HEK293 (cell line): ENCODE measurements at regions not wholly inside any gene's neighbourhood (a gene's known extent, or its start where the extent isn't known, plus 50 kb on each side); places are given as distances from the start of the nearest gene placed in this dataset.
A peak's percentile ranks its signal among the peaks of the same experiment; 100 is the strongest.

Source experiments
- CTCF ChIA-PET: fragments of 350-600 bp; formaldehyde crosslinking; extraction: SDS; loops from one replicate; lab custom pipeline; 2021; ENCODE audit warnings: antibody characterized with exemption; lab: Yijun Ruan, JAX
- POLR2A ChIA-PET: fragments of 300-600 bp; formaldehyde crosslinking; extraction: SDS; loops from one replicate; lab custom pipeline; 2020; ENCODE audit warnings: antibody characterized with exemption, inconsistent platforms; lab: Yijun Ruan, JAX
- H3K27ac ChIP-seq: fragments of 200-500 bp; sonication (Bioruptor generic); 2 replicates; pipeline ENCODE4 v1.5.1; 2014; ENCODE audit warnings: low read depth, low read length, control low read depth, inconsistent platforms; ENCODE audit errors: extremely low read depth
- H3K36me3 ChIP-seq, 2 experiments: fragments of 200-500 bp in 1 of 2; sonication (Bioruptor generic) in 1 of 2; 1 replicate in 1 of 2; 2 replicates in 1 of 2; pipeline ENCODE4 v1.5.1; 2014 to 2017; ENCODE audit warnings: inconsistent platforms in 2 of 2, low read length in 2 of 2; ENCODE audit not compliant: control insufficient read depth in 2 of 2, insufficient read depth in 1 of 2
- H3K4me1 ChIP-seq: fragments of 200-500 bp; sonication (Bioruptor generic); 2 replicates; pipeline ENCODE4 v1.5.1; 2014; ENCODE audit warnings: mild to moderate bottlenecking, low read length, inconsistent platforms; ENCODE audit not compliant: control insufficient read depth, insufficient read depth
- H3K4me3 ChIP-seq: 2 replicates; pipeline ENCODE4 v1.5.1; 2011; ENCODE audit warnings: low read depth, mild to moderate bottlenecking, control low read depth, low read length, moderate library complexity
- H3K9me3 ChIP-seq: fragments of 200-500 bp; sonication (Bioruptor generic); 2 replicates; pipeline ENCODE4 v1.5.1; 2014; ENCODE audit warnings: low read depth, low read length, inconsistent platforms; ENCODE audit not compliant: control insufficient read depth, insufficient read depth
- GLIS2 ChIP-seq: fragments of 450-650 bp; formaldehyde crosslinking; IDR thresholded peaks from 2 replicates; pipeline ENCODE4 v1.5.1; 2016; ENCODE audit warnings: missing biosample characterization, missing genetic modification characterization
- KLF7 ChIP-seq: fragments of 450-650 bp; formaldehyde crosslinking; IDR thresholded peaks from 2 replicates; pipeline ENCODE4 v1.5.1; 2016; ENCODE audit warnings: missing biosample characterization, missing genetic modification characterization, borderline replicate concordance
- ZFHX2 ChIP-seq: fragments of 450-650 bp; formaldehyde crosslinking; conservative IDR thresholded peaks from 2 replicates; pipeline ENCODE4 v1.5.1; 2016; ENCODE audit warnings: missing biosample characterization, missing genetic modification characterization
- ZIC2 ChIP-seq: fragments of 450-650 bp; formaldehyde crosslinking; IDR thresholded peaks from 2 replicates; pipeline ENCODE4 v1.5.1; 2016; ENCODE audit warnings: missing biosample characterization, missing genetic modification characterization
- ZNF140 ChIP-seq: fragments of 450-650 bp; formaldehyde crosslinking; IDR thresholded peaks from 2 replicates; pipeline ENCODE4 v1.5.1; 2016; ENCODE audit warnings: missing biosample characterization, missing genetic modification characterization
- ZNF223 ChIP-seq: fragments of 450-650 bp; formaldehyde crosslinking; IDR thresholded peaks from 2 replicates; pipeline ENCODE4 v1.5.1; 2016; ENCODE audit warnings: missing biosample characterization, missing genetic modification characterization
- ZNF48 ChIP-seq: fragments of 450-650 bp; formaldehyde crosslinking; IDR thresholded peaks from 2 replicates; pipeline ENCODE4 v1.5.1; 2016; ENCODE audit warnings: missing biosample characterization, missing genetic modification characterization
- ZNF548 ChIP-seq: fragments of 450-650 bp; formaldehyde crosslinking; IDR thresholded peaks from 2 replicates; pipeline ENCODE4 v1.5.1; 2016; ENCODE audit warnings: missing biosample characterization, missing genetic modification characterization
- ZNF658 ChIP-seq: fragments of 450-650 bp; formaldehyde crosslinking; IDR thresholded peaks from 2 replicates; pipeline ENCODE4; 2016; ENCODE audit warnings: missing biosample characterization, missing genetic modification characterization
- ZNF747 ChIP-seq: fragments of 450-650 bp; formaldehyde crosslinking; IDR thresholded peaks from 2 replicates; pipeline ENCODE4 v1.5.1; 2016; ENCODE audit warnings: missing biosample characterization, missing genetic modification characterization
- TF ChIP-seq, protein P1 (sequence below): fragments of 450-650 bp; formaldehyde crosslinking; IDR thresholded peaks from 2 replicates; pipeline ENCODE4 v1.5.1; 2016; ENCODE audit warnings: missing biosample characterization, missing genetic modification characterization, low read depth
- TF ChIP-seq, protein P2 (sequence below): fragments of 450-650 bp; formaldehyde crosslinking; IDR thresholded peaks from 2 replicates; pipeline ENCODE4 v1.5.1; 2016; ENCODE audit warnings: missing biosample characterization, missing genetic modification characterization, borderline replicate concordance
- TF ChIP-seq, protein P3 (sequence below): fragments of 450-650 bp; formaldehyde crosslinking; IDR thresholded peaks from 2 replicates; pipeline ENCODE4 v1.5.1; 2016; ENCODE audit warnings: missing biosample characterization, missing genetic modification characterization
- TF ChIP-seq, protein P4 (sequence below): fragments of 450-650 bp; formaldehyde crosslinking; IDR thresholded peaks from 2 replicates; pipeline ENCODE4 v1.5.1; 2017; ENCODE audit warnings: missing biosample characterization, missing genetic modification characterization

DNA sequence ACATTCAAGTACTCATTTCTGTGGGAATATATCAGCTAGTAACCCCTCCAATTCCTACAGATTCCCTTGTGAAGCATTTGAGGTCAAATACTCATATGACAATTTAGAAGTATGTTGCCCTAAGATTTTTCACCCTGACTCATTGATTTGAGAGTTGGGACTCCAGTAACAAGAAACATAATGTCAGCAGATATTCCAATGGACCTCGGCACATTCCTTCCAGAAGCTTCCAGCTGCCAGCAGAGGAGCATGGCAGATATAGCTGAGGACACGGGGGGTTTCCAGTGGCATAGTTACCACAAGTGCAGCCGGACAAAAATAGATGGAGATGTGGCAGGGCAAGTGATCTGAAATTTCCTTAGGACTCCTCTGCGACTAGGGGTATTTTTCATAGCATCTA is 101.9 kb upstream of the ARHGAP28 start:
- H3K9me3 ChIP-seq: no peaks in the 10 kb centered on the region; the same call in 1 of the 2 replicates
- no peaks in the 10 kb centered on the region for H3K36me3 ChIP-seq
- no peak overlapping the region for H3K27ac ChIP-seq
- ChIA-PET POLR2A (no interaction called here), CTCF (interaction anchor here (0.6 to 0.9 kb wide), 2 partner anchors 258 to 402 kb away, joined by 3 to 4 read pairs; no protein-coding TSS in a partner anchor)
- 0 out of 2 replicates have a peak, but pooled peaks cover 6% of the 10 kb centered on the region for H3K4me1 ChIP-seq
- TF ChIP-seq, protein P1, sequence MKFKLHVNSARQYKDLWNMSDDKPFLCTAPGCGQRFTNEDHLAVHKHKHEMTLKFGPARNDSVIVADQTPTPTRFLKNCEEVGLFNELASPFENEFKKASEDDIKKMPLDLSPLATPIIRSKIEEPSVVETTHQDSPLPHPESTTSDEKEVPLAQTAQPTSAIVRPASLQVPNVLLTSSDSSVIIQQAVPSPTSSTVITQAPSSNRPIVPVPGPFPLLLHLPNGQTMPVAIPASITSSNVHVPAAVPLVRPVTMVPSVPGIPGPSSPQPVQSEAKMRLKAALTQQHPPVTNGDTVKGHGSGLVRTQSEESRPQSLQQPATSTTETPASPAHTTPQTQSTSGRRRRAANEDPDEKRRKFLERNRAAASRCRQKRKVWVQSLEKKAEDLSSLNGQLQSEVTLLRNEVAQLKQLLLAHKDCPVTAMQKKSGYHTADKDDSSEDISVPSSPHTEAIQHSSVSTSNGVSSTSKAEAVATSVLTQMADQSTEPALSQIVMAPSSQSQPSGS: no peak
- TF ChIP-seq ZNF48 (tag by site-specific recombination): no peak
- no peak for TF ChIP-seq ZNF548
- TF ChIP-seq ZFHX2 (tag by site-specific recombination): no peak
- TF ChIP-seq KLF7: no peak
- TF ChIP-seq, protein P2, sequence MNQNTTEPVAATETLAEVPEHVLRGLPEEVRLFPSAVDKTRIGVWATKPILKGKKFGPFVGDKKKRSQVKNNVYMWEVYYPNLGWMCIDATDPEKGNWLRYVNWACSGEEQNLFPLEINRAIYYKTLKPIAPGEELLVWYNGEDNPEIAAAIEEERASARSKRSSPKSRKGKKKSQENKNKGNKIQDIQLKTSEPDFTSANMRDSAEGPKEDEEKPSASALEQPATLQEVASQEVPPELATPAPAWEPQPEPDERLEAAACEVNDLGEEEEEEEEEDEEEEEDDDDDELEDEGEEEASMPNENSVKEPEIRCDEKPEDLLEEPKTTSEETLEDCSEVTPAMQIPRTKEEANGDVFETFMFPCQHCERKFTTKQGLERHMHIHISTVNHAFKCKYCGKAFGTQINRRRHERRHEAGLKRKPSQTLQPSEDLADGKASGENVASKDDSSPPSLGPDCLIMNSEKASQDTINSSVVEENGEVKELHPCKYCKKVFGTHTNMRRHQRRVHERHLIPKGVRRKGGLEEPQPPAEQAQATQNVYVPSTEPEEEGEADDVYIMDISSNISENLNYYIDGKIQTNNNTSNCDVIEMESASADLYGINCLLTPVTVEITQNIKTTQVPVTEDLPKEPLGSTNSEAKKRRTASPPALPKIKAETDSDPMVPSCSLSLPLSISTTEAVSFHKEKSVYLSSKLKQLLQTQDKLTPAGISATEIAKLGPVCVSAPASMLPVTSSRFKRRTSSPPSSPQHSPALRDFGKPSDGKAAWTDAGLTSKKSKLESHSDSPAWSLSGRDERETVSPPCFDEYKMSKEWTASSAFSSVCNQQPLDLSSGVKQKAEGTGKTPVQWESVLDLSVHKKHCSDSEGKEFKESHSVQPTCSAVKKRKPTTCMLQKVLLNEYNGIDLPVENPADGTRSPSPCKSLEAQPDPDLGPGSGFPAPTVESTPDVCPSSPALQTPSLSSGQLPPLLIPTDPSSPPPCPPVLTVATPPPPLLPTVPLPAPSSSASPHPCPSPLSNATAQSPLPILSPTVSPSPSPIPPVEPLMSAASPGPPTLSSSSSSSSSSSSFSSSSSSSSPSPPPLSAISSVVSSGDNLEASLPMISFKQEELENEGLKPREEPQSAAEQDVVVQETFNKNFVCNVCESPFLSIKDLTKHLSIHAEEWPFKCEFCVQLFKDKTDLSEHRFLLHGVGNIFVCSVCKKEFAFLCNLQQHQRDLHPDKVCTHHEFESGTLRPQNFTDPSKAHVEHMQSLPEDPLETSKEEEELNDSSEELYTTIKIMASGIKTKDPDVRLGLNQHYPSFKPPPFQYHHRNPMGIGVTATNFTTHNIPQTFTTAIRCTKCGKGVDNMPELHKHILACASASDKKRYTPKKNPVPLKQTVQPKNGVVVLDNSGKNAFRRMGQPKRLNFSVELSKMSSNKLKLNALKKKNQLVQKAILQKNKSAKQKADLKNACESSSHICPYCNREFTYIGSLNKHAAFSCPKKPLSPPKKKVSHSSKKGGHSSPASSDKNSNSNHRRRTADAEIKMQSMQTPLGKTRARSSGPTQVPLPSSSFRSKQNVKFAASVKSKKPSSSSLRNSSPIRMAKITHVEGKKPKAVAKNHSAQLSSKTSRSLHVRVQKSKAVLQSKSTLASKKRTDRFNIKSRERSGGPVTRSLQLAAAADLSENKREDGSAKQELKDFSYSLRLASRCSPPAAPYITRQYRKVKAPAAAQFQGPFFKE (tag by site-specific recombination): no peak
- TF ChIP-seq, protein P3, sequence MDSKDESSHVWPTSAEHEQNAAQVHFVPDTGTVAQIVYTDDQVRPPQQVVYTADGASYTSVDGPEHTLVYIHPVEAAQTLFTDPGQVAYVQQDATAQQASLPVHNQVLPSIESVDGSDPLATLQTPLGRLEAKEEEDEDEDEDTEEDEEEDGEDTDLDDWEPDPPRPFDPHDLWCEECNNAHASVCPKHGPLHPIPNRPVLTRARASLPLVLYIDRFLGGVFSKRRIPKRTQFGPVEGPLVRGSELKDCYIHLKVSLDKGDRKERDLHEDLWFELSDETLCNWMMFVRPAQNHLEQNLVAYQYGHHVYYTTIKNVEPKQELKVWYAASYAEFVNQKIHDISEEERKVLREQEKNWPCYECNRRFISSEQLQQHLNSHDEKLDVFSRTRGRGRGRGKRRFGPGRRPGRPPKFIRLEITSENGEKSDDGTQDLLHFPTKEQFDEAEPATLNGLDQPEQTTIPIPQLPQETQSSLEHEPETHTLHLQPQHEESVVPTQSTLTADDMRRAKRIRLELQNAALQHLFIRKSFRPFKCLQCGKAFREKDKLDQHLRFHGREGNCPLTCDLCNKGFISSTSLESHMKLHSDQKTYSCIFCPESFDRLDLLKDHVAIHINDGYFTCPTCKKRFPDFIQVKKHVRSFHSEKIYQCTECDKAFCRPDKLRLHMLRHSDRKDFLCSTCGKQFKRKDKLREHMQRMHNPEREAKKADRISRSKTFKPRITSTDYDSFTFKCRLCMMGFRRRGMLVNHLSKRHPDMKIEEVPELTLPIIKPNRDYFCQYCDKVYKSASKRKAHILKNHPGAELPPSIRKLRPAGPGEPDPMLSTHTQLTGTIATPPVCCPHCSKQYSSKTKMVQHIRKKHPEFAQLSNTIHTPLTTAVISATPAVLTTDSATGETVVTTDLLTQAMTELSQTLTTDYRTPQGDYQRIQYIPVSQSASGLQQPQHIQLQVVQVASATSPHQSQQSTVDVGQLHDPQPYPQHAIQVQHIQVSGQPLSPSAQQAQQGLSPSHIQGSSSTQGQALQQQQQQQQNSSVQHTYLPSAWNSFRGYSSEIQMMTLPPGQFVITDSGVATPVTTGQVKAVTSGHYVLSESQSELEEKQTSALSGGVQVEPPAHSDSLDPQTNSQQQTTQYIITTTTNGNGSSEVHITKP: no peak
- no peak for TF ChIP-seq ZNF140 (tag by site-specific recombination)
- no peak overlapping the region for H3K4me3 ChIP-seq

DNA sequence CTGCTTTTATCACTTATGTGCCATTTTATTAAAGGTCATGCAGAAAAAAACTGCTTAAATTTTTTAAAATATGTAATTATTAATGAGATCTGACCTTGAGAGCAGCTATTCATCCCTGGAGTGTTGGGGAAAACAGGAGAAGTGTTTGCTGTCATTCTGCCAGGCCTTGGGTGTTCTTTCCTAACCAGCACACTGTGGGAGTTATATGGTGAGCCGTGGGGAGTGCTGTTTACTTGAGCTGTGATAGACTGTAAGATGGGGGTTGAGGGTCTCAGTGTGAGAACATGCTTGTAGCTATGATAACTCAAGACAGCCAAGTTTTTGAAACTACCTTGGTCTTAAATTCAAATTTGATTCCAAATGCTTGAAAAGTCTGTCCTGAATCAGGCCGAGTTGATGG is 101.3 kb upstream of the ARHGAP28 start:
- 0 out of 2 replicates have a peak, but pooled peaks cover 6% of the 10 kb centered on the region for H3K4me1 ChIP-seq
- no peak overlapping the region for H3K4me3 ChIP-seq
- H3K9me3 ChIP-seq: no peaks in the 10 kb centered on the region; the same call in 1 of the 2 replicates
- no peak for TF ChIP-seq ZNF223 (tag by site-specific recombination)
- no peak for TF ChIP-seq GLIS2 (tag by site-specific recombination)
- no peak for TF ChIP-seq ZNF658
- TF ChIP-seq, protein P4, sequence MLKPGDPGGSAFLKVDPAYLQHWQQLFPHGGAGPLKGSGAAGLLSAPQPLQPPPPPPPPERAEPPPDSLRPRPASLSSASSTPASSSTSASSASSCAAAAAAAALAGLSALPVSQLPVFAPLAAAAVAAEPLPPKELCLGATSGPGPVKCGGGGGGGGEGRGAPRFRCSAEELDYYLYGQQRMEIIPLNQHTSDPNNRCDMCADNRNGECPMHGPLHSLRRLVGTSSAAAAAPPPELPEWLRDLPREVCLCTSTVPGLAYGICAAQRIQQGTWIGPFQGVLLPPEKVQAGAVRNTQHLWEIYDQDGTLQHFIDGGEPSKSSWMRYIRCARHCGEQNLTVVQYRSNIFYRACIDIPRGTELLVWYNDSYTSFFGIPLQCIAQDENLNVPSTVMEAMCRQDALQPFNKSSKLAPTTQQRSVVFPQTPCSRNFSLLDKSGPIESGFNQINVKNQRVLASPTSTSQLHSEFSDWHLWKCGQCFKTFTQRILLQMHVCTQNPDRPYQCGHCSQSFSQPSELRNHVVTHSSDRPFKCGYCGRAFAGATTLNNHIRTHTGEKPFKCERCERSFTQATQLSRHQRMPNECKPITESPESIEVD (tag by site-specific recombination): no peak
- no peak for TF ChIP-seq ZNF747 (tag by site-specific recombination)
- TF ChIP-seq ZIC2: peak; percentile 47; the same call in 1 of the 2 replicates
- H3K36me3 ChIP-seq: no peaks in the 10 kb centered on the region
- ChIA-PET CTCF (interaction anchor here (0.6 to 1.2 kb wide), 3 partner anchors 9 to 401 kb away, joined by 3 to 4 read pairs (median 3); no protein-coding TSS in a partner anchor), POLR2A (no interaction called here)
- H3K27ac ChIP-seq: no peak overlapping the region
